ENCODE measurements at regions not wholly inside any gene's neighbourhood (a gene's known extent, or its start where the extent isn't known, plus 50 kb on each side); places are given as distances from the start of the nearest gene placed in this dataset.

DNA sequence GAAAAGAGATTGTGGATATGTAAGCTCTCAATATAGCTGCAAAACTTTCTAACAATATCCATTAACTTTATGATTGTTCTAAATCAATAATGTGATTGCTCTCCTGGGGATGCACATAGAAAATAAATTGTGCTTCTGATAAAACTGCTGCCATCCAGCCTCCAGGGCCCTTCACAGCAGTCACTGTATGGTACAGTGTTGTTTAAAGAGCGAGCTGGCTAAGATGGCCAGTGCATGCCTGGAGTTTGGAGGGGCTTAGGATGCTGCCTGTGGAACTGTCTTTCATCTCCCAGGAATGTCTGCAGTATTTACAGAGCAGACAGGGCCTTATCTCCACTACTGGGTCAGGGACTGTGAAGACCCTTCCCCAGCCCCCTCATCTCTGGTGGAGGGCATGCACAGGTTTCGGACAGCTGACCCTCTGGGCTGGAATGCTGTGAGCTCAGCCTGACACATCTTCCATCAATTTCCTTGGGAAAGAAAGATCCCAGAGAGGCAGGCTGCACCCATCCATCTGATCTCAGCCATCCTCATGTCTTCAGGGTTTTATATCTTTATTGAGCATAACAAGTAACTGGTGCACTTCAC is 137.0 kb downstream of the PLPP3 start:
- DNase-seq = no peak

DNA sequence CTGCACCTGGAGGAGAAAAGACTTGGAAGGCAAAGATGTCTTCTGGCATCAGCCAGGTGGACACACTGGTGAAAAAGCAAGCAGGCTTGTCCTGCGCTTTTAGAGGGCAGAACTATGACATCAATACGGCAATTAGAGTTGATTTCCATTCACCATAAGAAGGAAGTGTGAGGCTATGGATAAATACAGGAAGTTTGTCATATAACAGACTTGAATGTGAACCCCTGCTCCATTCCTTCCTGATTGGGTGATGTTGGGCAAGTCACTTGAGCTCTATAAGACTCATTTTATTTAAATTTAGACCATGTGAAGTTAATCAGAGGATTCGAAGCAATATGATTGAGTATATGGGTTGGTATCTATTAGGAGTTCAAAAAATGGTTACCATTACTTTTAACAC is 137.8 kb downstream of the PLPP3 start:
- no peak for DNase-seq

DNA sequence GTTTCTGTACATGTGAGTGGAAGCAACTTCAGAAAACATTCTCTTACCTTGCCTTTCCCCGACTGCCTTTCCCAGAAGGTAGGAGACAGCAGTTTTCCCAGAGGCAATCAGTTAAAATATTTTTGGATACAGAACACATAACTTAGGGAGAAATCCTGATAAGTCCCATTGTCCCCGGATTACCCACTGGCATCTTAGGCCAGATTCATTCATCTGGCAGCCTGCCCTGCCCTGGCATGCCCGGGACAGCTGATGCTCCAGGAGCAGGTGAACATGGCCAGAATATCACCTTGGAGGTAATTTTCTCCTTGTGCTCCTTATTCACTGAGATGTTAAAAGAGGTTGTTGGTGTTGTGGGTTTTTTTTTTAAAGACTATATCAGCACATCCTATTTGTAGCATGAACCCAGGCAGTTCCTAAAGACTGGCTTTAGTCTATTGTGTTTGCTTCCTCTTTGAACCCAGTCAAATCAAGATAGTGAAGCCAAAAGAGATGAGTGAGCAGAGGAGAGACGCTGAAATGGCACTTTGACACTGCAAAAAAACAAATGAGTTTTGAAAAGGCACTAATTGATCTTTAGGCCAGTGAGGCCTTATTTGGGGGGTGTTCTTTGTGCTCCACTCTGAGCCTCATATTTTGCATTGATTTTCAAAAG is 139.6 kb downstream of the PLPP3 start:
- DNase-seq = no peak

DNA sequence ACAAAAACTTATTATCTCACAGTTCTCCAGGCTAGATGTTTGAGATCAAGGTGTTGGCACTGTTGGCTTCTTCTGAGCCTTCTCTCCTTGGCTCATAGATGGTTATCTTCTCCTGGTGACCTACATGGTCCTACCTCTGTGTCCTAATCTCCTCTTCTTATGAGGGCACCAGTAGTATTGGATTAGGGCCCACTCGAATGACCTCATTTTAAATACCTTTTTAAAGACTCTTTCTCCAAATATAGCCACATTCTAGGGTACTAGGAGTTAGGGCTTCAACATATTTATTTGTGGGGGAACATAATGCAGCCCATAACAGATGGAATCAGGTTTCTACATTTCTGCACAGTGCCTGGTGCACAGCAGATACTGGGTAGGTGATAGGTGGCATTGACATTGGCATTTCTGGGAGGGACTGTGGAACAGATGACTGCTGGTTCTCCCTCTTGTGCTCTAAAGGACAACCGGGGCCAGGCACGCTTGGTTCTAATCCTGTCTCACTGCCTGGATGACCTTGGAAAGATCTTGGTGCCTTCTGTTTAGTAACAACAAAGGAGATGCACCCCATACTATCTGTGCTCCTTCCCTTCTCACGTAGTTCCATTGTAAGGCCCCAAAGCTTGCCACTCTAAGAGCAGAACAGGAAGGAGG is 140.3 kb downstream of the PLPP3 start:
- DNase-seq = no peak

DNA sequence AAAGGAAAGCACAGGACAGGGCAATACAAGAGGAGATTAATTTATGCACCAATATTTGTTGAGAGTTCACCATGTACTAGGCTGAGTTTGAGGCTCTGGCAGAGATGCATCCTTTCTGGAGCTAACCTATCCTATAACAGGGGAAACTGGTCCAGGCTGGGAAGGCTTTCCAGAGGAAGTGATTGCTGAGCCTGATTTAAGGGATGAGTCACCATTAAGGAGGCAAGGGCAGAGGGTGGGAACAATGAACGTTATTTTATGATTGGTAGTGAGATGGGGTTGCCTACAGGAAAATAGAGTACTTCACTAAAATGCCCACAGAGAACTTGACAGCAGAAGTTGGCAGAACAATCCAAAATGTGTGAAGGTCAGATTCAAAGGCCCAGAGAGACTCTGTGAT is 141.4 kb downstream of the PLPP3 start:
- no peak for DNase-seq

DNA sequence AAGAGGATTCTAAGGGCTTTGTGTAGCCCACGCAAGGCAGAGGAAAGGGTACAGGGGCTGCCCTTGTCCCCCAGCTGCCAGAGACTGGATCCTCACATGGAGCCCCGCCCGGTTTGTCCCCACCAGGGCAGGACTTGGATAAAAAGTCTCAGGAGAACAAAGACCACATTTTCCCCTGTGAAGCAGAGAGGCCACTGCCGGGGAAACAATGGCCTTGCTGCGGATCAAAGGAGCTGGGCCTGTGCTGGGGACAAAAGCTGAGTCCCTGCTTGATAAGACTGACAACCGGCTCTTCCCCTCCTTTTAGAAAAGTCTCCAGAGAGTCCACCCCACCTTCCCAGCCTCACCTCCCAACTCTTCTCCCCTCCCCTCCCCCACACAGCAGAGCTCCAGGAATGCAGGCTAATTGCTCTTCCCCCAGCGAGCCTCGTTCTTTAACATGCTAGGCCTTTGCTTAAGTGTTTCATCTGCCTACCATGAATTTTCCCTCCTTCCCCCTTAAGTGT is 142.4 kb downstream of the PLPP3 start:
- no peak for DNase-seq

DNA sequence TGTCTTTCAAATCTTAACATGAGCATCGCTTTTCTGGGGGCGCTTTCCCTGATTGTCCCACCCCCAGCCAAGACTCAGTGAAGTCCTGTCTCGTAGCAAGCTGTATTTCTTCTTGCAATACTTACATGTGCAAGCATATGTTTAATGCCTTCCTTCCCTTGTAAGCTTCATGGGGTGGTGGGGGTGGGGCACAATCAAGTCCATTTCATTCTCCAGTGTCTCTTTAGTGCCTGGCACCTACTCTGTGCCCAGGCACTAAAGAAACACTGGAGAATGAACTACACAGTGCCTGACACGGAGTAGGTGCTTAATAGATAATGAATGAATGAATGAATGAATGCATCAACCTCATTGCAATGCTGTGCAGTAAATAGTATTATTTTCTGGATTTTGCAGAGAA is 143.1 kb downstream of the PLPP3 start:
- DNase-seq = no peak

DNA sequence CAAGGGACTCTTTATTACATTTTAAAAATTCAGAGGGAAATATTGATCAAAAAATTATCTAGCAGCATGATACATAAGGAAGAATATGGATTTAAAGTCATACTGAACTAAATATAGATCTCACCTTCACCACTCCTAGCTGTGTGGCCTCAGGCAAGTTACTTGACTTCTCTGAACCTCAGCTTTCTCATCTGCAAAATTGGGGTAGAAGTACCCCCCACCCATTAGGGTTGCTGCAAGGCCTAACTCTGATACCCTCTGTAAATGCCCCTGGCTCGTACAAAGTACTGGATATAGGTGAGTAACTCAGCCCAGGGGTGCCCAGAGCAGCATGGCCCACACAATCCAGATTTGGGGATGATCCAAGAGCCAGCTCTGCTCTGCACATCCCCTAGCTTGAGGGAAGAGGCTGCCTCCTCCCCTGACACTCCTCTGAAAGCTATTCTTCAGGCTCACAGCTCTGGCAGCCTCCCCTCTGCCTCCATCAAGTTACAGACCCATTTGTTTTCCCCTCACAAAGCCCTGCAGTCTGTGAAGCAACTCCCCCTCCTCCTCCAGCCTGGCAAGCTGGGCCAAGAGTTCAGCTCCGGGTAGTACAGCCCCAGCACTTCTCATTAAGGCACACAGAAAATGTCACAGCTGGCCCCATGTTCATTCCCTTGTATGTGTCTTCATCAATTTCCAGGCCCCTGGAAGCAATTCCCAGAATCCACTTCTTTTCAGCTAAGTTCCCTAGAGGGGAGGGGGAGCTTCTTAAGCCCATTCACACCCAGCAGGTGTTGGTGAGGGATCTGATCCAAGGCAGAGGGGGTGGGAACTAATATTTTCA is 143.7 kb downstream of the PLPP3 start:
- no peak for DNase-seq

DNA sequence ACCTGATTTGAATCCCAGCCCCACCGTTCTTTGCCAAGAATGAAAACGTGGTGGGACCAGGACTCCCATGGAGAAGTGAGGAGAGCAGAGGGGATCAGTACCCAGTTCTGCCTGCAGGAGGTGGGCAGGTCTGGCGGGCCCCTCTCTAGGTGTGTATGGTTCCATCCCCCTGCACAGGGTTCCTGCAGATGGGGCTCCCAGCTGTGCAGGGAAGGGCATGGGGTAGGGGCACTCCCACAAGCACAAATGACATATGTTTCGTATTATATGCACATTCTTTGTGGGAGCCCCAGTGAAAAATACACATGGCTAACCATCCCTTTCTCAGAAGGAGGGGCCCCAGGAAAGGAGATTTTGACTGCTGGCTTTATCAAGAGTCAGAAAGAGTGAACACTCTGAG is 144.6 kb downstream of the PLPP3 start:
- no peak for DNase-seq

DNA sequence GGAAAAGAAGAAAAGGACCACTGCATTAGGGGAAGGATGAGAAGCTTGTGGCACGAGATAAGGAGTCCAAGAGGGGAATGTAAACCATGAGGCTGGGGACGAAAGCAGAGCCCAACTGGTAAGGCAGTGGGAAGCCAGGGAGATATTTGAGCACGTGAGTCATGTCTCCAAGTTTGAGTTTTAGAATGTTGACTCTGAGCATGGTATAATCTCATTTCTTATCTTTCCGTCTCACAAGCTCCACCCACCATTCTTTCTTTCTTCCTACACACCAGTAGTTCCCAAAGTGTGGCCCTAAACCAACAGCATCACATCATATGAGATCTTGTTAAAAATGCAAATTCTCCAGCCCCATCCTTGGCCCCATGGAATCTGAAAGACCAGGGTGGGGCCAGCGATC is 145.3 kb downstream of the PLPP3 start:
- no peak for DNase-seq

DNA sequence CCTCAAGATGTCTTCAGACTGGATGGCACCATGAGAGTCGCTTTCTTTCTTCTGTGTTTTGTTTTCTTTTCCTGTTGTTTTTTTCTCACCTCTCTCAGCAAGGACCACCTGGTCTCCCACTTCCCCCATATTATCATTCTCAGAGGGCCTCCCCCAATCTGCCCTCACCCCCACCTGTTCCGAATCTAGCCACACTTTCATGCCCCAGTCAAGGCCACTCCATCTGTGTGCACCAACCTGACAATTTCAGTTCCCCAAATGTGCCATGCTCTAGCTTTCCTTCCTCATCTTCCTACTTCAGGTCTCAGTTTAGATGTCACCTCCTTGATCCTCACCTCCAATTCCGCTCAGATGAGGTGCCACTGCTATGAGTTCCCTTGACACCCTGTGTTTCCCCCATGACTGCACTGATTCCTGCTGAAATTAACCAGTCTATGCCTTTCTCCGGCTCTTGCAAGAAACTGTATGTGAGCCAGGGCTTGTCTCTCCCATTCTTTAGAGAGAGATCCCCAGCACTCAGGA is 146.2 kb downstream of the PLPP3 start:
- DNase-seq = peak in 1 of 2 donors; percentile 16

DNA sequence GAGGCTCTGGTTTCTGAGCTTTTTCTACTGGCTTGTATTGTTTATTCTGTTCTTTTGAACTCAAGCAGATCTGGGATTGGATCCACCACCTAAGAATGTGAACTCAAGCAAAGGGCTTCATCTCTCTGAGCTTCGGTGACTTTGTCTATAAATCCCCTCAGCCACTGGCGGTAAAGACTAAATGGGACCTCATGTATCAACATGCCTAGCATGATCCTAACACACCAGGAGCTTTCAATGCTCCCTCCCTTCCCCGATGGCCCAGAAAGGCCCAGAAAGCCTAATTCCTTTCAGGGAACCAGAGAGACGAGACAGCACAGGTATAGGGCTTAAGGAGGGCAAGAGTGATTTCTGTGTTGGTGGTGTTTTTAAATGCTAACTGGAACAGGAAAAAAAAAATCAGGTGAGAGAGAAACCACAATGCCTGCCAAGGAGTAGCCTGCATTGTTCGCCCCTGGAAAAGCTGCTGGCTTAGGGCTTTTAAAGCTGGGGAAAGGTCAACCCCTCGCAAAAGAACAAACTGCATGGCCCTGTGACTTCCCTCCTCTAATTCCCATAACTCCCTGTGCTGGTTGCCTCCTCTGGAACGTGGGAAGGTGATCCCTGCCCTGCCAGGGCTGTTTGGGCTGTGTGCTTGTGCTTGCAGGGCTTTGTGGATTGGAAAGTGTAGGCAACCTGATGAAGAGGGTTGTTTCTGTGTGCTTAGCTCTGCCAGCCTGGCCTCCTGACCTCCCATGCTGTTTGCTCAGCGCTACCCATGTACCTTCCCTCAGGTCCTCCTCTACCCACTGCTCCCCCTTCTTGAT is 147.0 kb downstream of the PLPP3 start:
- DNase-seq = no peak

DNA sequence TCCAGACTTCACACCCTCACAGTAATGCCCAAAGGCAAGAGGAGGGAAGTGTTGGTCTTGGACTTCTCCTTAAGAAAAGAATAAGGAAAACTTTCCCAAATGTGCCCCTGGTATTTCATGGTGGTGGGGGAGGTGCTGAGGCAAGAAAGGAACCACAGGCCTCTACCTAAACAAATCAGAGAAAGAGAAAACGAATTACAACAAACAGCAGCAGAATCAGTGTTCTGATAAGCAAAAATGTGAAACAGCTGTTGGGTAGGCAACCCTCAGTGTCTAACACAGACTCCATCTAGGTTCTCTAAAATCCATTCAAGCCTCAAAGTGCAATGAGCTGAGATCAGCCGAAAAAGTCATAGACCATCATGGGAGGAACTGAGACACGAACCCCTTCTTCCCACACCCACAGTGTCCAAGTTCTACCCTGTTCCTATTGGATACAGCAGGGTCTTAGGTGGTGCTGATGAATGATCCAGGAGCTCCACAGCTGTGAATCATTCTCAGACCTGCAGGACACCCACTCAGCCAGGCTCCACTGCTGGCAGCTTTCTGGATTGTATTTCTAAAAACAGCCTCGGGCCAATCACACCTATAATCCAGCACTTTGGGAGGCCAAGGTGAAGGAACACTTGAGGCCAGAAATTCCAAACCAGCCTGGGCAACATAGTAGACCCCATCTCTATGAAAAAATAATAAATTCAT is 149.1 kb downstream of the PLPP3 start:
- no peak for DNase-seq

DNA sequence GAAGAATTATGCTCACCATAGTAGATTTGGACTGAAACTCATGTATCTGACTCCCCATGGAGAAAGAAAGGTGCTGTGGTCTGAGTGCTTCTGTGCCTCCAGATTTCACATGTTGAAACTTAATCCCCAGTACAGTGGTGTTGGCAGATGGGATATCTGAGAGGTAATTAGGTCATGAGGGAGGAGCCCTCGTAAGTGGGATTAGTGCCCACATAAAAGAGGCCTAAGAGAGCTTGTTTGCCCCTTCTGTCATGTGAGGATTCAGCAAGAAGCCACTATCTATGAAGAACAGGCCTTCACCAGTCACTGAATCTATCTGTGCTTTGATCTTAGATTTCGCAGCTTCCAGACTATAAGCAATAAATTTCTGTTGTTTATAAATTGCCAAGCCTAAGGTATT is 150.1 kb downstream of the PLPP3 start:
- DNase-seq = no peak

DNA sequence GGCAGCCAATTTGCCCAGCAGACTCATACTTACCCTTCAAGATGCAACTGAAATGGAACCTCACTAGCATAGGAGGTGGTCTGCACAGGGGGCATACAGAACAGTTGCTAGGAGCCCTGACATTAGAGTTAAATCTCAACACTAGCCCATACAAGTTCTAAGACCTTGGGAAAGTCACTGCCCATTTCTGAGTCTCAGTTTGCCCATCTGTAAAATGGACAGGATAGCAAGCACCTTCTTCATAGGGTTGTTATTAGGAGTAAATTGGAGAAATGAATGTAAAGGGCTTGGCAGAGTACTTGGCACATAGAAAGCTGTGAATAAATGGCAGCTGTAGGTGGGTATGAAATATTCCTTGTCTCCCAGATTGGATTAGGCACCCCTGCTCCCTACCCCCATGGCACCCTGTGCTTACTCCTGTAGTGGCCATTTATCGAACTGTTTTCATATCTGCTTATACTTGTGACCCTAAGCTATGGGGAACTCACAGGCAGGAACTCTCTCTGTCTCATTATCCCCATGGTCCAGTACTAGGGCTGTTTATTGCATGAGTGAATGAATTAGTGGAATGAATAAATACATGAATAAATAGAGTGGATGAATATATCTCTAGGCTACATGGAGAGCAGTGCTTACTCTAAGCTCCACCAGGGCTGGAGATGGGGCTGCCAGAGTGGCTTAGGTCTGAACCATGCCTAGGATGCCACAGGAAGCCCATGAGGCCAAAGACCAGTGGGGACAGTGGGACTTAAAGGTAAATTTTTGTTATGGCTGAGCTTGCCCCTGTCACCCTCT is 152.6 kb downstream of the PLPP3 start:
- DNase-seq = no peak

DNA sequence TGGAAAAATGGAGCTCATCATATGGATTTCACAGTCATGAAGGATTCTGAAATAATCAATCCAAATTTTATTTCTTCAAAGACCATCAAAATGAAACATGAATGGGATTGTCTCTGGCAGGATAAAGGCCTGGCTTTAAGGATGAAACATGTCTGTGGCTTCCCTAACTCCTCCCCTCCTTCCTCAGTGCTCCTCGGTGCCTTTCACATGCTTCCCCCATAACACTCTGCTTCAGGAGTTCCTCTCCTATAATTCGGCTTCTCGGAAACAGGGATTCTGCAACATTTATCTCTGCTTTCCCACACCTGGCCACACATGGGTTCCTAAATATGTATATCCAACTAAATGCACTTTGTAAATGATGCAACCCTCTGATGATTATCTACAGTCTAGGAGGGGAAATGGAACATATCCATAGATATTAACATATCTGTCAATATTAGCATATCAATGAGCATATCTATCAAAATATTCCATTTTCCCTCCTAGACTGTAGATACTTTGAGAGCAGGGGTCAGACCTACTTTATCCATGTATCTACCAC is 153.8 kb downstream of the PLPP3 start:
- DNase-seq = no peak

DNA sequence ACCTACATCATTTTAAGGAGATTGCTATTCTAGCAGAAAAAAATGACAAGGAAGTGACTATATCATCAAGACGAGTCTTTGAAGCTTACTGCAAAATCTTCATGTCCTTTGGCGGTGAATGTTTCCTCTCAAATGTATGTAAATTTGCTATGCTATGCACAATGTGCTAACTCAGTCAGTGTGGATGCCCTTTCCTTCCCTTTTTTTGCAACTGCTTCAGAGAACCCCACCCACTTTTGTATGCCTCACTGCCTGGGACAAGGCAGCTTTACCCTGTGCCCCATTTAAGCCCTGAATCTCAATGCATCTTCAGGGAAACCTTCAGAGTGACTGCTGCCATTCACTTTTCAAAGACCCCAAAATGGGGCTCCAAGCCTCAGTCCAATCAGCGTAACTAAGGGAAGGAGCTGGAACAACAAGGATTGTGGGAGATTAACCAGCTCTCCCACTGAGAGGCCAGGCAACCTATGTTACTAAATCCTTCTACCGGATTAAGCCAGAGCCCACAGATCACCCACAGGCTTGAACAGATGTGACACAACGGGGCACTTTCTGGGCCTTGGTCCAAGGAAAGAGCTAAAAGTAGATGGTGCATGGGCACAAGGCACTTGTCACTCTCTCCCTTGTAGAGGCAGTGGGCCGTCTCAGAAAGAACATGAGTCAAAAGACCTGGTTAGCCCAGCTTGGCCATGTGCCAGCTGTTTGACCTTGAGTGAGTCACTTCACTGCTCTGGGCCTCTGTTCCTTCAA is 154.4 kb downstream of the PLPP3 start:
- peak in 1 of 2 donors; percentile 49 for DNase-seq

DNA sequence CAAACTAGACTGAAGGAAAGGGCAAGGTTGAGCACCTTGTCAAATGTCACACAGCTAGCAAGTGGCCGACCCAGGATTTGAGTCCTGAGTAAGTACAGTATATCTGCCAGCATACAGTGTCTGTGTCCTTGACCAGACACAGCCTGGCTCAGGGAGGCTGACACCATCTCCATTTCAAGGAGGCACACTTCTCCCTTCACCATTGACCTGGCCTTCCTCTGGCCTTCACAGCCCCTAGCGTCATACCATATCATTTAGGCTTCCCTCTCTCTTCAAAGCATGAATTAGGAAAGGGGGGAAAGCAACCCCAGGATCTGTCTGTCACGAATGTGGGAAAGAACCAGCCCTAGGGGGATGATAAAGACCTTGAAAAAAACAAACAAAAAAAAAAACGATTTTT is 155.6 kb downstream of the PLPP3 start:
- no peak for DNase-seq

DNA sequence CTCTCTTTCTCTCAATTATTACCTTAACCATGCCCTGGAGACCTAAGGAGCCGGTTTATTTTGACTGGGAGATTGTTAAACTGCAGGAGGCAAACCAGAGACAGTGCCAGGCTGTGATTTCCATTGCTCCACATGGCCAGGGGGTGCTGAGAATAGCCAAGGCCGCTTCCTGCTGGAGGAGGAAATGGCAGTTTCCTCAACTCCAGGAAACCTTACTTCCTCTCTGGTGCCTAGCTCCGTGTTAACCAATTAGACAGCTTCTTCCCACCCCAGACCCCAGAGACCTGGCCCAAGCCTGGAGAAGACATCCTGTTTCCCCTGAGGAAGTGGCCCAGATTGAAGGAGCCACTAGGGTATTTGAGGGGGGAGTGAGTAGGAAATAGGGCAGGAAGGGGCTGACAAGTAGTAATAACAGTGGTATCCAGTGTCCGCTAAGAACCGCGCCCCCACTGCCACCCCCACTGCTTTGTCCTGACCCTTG is 161.2 kb downstream of the PLPP3 start:
- DNase-seq = no peak

DNA sequence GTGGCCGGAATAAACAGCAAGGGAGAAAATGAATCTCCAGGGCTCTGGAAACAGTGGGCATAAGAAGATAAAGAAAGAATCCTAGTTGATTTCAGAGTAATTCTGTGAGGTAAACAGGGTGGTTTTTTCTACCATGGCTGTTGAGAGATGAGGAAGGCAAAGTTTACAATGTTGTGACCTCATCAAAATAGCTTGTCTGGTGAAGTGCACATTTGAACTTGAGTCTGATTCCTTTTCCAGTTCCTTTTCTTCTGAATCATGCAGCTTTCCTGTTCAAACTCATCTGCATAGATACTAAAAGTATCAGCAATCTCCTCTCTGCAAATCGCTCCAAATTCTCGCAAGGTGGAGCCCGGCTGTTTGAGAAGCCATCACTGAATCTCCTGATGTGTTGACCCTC is 161.7 kb downstream of the PLPP3 start:
- no peak for DNase-seq
